ENCODE measurements at regions not wholly inside any gene's neighbourhood (a gene's known extent, or its start where the extent isn't known, plus 50 kb on each side); places are given as distances from the start of the nearest gene placed in this dataset.

- TF ChIP-seq CTCF (conservative IDR thresholded peaks at IDR 0.05 in 1 of 2, IDR thresholded peaks at IDR 0.05 in 1 of 2; ENCODE audit: extremely low read depth in 1 of 2, insufficient read depth in 1 of 2, low read depth in 1 of 2, low read length in 2 of 2) (no peak), EZH2 (IDR thresholded peaks at IDR 0.05; ENCODE audit: borderline replicate concordance, low read length) (no peak)
Measured at GRCh38 chr20:57996936-57997890, 231.2 kb downstream of the ANKRD60 start.
